Occipital lobe (tissue), 1 donor: ENCODE measurements at regions not wholly inside any gene's neighbourhood (a gene's known extent, or its start where the extent isn't known, plus 50 kb on each side); places are given as distances from the start of the nearest gene placed in this dataset.

Experiments
- DNase-seq: peaks from one replicate; lab custom pipeline; 2025; lab: John Stamatoyannopoulos, UW

DNA sequence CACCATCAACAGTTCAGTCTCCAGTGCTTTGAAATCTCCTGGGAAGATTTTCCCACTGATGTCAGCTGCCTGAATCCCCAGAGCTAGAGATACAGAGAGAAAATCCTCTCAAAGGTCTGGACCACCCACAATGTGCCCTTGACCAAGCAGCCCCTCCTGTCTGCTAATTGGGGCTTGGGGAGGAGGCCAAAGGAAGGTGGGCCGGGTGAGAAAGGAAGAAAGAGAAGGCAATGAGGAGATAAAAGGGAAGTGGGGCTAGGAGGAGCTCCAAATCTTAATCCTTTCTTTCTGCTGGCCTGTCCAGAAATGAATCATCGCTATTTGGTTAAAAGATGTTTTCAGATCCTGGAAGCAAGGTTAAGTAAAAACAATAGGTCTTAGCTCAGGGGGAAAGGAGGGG, 322.9 kb downstream of the BCL11B start:
- no peak for DNase-seq

DNA sequence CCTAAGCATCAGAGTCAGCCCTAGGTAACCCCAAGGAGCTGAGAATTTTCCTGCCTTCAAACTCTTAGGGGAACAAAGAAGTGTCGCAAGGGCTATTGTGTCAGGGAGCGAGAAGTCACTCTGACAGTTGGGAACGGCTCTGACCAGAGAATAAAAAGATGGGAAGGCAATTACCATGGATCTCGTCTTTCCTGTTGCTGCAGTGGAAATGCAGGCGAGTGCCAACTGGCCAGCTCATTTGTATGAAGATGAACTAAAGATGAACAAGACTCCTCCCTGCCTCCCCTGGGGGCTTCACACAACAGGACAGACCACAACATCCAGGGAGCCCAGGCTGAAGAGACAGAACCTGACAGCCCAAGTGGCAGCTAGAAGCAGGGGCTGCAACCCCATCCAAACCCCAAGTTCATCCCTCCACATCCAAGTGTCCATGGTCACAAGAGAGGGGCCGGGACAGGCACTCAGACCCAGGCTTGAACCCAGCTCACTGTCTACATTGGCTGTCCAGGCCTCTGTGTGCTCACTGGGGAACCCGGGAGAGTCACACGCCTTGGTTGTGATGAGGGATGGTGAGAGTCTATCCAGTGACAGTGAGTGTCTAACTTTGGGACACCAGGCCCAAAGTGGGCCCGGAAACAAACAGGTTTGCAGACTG, 322.4 kb downstream of the BCL11B start:
- no peak for DNase-seq

DNA sequence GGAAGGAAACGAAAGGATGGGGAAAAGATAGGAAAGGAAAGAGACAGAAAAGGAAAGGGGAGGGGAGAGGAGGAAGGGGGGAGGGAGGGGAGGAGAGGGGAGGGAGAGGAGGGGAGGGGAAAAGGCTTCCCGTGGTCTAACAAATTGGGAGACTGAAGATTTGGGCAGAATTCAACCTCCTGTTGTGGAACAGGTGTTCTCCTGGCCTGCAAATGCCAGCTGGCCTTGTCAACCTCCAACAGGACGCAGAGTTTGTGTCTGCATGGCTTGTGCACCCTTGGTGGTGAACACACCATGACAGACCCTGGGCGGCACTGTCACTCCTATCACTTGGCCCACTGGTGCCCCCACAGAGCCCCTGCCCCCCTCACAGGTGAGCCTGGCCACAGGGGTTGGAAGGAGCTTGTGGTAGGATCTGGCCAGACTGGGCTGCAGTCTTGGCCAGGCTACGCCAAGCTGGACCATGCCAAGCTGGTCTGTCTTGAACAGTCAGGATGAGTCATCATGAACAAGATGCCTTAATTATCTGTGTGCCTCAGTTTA, 321.6 kb downstream of the BCL11B start:
- DNase-seq: no peak

DNA sequence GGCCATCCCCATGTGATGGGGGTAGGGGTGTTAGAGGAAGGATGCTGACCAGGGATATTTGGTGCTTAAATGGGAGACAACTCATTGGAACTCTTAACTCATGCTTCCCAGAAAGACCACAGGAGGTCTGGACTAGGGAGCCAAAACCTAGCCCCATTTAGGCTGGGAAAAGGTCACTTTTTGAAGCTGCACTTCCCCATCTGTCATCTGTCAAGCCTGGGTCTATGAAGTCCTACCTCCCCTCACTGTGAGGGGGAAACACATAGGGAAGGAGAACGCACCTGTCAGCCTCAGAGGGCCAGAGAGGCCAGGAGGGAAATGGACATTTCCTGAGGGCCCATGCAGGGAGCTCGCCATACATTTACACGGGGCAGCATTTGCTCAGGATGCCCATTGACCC, 321.0 kb downstream of the BCL11B start:
- DNase-seq: no peak

DNA sequence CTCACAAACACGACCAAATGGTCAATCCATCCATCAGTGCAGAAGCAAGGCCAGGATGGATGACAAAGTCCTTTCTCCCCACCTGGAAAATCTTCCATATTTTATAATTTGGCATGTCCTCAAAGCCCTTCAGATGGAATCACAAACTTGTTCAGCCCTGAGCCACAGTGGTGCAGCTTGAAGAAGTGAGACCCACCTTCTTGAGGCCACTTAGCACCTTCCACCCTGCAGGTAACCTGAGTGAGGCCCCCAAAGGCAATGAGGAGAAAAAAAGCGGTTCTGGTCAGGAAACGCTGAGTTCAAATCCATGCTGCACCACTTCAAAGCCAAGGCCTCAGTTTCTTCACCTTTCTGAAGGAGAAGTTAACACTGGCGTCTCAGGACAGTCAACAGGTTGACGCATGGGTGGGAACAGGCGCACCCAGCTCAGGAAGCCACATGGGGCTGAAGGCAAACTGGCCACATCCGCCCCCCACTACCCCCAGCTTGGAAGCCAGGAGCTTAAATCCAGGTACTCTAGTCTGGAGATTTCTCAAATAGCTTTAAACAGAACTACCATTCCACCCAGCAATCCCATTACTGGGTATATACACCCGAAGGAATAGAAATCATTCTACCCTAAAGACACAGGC, 320.4 kb downstream of the BCL11B start:
- no peak for DNase-seq

DNA sequence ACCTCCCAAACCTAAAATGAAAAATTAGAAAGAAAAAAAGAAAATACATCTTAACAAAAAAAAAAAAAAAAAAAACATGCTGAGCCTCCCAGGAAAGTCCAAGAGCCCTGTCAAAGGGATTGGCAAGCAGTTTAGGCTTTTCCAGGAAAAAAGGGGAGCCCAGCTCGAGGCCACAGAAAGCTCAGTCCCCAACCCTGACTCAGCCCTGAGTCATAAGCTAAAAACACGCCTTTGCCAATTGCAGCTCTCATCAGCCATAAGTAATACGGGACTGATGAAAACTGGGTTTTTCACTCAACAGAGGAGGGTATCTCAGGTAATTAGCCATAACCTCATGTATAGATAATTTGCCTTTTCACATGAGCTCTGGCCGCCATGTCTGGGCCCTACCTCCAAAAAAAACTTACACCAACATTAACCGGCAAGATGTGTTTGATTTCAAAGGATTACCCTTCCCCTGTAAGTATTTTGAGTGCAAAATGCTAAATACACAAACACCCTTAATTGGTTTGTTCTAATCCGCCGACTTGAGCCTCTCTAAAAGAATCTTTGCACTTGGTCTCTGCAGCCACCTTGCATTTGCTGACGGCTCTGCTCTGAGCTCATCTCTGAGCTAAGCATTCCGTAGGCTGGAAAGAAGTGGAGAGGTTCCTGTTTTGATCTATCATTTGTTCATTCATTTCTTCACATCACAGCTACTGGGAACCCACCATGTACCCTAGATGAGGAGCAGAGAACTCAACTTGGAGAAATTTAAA, 319.2 kb downstream of the BCL11B start:
- no peak for DNase-seq

DNA sequence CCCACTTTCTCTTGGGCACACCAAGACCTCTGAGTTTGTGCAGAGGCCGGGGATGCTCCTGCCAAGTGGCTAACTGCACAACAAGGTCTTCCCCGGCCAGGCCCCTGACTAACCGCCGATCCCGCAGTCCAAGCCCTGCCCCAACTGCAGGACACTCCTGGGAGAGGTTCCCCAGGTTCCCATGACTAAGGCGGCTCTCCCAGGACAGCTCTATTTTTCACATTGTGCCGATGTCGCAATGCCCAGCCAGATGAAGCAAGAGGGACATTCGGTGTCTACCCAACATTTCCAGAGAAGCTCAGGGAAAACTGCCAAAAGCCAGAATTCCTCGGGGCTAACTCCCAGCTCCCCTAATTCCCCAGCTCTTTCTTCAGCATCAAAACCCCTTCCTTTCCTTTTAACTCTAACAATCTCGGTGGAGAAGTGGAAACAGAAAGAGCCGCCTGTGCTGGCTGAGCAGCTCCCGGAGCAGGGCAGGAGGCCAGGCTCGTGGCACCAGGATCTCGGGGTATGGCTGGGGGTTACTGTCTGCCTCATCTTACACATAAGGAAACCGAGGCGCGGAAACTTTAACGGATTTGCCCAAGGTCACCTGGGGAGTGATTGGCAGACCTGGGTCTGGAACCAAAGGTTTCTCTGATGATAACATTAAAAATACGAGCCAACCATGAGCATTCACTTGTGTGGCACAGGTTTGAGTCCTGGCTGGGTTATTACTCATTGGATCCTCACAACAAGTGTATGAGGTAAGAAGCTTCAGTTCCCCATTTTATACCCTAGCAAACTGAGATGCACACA, 318.2 kb downstream of the BCL11B start:
- DNase-seq: no peak

DNA sequence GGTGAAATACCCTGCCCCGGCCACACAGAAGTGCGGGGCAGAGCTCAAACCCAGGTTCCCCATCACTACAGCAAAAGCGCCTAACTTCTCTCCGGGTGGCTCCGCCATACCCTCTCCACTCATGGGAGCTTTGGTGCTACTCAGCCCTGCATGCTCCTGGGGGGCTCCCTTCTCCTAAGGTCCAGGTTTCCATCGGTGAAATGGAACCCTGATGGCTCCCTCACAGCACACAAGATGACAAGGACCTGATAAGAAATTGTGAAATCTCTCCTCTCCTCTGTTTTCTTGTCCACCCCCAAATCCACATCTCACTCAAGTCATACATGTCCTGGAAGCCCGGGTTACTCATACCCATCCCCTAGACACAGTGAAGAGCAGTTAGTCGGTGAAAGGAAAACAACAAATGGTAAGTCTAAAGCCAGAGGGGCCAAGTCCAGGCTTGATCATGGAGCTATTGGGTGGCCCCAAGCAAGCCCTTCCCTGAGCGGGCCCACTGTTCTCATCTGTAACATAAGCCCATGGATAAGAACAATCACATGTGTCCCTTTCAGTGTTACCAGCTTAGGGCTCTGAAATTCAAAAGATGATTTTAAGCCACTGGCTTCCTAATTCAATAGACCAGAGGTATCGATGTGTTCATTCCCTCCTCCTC, 317.5 kb downstream of the BCL11B start:
- DNase-seq: no peak

DNA sequence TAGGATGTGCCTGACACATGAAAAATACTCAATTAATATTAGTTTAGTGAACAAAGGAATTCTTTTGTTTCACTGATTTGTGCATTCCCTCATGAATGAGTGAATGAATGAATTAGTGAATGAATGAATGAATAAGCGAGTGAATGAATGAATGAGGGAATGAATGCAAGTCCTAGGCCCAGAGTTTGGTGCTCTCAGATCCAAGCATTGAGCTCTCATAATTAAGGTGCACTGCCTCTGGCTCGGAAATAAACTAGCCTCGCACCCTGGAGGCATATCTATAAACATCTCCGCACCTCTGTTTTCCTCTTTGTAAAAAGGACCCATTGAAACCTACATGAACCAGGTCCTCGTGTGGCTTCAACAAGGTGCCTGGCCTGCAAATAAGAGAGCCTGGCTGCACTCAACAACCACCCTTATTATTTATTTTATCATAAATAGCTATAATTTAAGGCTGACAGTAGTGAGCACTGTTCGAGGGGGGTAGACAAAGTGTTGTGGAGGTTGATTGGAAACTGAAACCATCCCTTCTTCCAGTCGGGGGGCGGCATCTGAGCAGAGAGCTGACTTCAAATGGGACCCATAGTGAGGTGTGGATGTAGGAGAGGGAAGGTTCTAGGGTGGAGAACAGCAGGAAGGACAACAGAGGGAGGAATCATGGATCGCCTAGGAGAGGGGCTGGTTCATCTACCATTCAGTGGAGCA, 316.8 kb downstream of the BCL11B start:
- no peak for DNase-seq

DNA sequence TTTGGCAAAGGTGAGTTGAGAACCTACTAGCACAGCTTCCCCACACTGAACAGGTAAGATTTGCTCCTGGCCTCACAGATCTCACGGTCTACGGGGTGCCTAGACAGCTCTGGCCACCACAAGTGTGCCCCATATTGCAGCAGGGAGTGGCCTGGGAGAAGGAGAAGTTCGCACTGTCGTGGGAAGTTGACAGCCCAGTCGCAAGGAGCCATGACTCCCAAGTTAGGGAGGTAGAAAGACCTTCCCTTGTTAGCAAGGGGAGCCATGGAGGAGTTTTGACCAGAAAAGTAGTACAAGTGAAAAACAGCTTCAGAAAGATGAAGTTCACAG, 316.3 kb downstream of the BCL11B start:
- no peak for DNase-seq

DNA sequence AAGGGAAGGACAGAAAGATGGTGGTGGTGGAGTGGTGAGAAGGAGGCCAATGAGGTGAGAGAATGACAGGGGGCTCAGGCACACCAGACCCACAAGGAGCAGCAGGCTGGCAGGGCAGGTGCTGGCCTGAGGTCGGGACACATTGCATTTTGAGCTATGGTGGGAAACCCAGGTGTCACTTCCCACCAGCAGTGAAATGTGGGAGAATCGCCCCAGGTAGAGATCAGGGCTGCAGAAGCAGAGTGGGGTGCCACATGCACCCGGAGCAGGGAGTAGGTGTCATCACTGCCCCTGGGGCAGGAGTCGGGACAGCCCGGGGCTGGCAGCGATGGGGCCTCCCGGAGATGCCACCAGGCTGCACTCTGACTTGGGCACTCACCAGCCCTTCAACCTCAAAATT, 315.8 kb downstream of the BCL11B start:
- no peak for DNase-seq

DNA sequence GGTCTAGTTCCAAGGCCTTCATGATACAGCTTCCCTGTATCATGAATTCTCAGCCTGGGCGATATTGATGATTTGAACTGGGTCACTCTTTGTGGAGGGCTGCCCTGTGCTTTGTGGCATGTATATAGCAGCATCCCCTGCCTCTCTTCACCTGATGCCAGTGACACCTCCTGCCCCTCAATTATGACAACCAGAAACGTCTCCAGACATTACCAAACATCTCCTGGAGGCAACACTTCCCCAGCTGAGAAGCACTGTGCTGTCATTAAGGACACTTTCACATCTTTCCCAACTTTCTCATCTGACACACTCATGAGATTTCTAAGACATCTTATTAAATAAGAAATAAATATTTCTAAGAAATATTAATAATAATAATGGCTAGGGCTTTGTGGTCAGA, 315.3 kb downstream of the BCL11B start:
- DNase-seq: no peak

DNA sequence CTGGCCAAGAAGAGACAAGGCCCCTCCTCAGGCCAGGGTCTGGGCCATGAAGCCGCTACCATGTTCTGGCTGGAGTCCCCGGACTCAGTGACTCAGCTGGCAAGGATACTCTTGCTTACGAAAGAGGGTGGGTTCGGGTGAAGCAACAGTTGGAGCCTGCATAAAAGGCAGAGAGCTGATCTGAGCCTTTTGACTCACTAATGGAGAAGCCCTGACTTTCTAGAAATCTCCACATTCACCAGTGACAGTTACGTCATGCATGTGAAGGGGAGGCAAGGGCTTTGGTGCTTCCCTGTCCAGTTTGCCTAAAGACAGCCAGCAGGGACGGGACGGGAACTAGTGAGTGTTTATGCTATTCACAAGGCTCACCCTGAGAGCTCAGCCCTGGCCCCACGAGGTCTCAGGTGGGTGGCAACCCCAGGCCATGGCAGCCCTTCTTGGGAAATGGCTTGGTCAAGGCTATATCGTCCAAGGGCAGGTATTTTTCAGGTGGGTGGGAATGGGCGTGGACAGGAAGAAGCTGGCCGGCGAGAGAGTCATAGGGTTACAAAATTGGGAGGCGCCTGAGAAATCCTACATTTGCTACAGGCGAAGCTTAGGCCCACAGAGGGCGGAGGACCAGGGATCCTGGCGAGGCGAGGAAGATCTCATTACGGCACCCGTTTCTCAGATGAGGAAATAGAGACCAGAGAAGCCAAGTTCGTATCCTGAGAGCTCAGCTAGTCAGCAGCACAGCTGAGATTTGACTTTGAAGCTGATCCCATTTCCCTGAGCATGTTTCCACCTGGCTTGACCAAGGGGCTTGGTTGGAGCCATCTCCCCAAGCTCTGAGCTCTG, 314.6 kb downstream of the BCL11B start:
- DNase-seq: no peak

DNA sequence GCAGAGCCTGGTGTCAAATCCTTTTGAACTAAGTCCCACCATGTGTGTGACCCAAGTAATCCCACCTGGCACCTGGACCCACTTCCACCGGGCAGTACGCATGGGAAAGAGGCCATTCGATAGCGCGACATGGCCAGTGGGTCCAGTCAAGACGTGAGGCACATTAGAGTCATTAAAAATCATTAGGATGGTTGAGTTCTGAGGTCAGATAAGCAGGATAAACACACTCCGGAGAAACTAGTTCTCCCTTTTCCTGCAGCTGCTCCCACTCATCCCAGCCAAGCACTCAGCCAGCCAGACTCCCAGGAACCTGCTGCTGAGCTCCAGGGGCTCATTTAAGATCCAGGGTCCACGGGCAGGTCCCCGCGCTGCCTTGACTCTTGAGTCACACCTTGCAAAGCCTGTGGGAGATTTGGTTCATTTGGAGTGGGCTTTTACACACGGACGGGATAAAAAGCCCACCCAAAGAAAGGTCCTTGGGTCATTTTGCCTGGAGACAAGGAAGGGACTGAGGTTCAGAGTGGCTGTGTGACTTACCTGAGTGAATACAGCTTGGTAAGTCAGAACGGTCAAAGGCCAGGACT, 313.9 kb downstream of the BCL11B start:
- DNase-seq: no peak

DNA sequence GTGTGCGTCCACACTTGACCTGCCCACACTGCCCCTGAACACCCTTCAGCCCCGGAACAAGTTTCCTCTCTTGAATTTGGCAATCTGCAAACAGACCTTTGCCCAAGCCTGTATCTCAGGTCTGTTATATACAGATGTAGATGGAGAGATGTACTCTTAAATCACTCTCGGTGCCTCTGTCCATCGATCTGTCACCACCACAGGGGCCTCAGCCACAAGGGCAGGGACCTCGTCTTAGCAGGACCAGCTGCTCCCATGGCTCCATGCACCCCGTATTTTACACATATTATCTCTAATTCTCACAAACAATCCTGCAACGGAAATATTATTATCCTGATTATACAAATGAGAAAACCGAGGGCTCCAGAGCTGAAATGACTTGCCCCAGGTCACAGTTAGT, 313.4 kb downstream of the BCL11B start:
- DNase-seq: no peak

DNA sequence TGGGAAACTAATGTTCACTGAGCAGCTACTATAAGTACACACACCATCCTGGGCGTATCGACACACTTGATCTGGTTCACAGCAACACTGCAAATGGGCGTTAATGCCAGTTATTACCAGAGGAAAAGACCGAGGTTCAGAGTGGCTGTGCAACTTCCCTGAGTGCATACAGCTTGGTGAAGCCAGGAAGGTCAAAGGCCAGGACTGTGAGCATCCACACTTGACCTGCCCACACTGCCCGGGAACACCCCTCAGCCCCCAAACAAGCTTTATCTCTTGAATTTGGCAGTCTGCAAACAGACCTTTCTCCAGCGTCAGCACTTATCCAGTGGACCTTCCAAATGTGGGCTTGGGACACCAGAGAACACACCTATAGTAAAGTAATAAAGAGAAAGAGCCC, 312.6 kb downstream of the BCL11B start:
- no peak for DNase-seq

DNA sequence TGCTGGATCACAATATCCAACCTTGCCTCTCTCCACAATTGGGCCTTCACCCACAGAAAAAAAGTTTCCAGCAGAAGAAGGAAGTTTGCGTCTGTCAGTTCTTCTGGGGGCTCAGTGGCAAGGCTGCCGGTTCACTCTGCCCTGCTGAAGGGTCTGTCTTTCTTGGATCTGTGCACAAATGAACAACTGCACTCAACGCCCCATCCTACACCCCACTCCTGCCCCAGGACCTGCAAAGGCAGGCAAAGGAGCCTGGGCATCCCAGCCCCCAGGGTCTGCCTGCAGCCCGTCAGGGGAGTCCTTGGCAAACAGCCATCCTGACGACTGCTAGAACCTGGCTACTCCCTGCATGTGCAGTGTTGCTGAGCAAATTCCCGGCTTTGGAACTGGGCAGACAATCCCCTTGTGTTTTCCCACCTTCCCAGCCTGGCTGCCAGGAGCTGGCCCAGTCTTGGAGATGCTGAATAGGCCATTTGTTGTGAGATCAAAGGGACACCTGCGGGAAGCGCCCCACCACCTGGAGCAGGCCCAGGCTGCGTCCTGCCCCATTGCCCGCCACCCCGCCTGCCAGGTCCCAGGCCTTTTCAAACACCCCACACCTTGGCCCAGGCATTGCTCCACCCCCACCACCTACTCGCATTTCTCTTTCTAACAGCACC, 311.9 kb downstream of the BCL11B start:
- no peak for DNase-seq

DNA sequence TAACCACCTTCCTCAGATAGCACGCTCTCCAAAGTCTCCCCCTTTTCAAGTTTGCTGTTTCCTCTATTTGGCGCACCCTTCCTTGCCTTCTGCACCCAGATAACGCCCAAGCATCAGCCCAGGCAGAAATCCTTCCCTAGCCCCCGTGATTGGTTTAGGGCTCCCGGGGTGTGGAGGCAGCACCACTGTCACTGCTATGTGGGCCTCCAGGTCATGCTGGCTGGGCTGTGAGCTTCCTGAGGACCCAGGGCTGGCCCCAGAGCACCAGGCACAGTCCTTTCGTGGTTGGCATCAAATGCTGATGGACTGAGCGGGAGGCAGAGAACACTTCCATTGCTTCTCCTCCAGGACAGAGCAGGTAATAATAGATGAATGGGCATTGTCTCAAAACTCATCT, 311.4 kb downstream of the BCL11B start:
- DNase-seq: no peak

DNA sequence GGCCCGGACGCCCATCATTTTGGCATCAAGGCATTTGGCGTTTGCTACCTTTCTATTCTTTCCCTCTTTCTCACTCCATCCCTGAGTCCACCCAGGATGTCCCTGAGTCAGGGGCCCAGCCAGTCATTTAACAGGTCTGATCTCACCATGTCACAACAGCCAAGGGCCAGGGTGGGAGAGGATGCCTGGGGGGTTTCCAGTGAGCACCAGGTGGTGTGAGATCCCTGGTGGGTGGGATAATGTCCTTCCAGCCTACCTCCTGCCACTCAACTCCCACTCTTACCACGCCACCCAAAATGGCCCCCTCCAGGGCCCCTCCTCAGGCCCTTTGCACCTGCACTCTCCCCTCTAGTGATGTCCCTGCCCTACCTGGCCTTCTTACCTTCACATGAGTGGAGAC, 310.8 kb downstream of the BCL11B start:
- DNase-seq: no peak
